ENCODE measurements at regions not wholly inside any gene's neighbourhood (a gene's known extent, or its start where the extent isn't known, plus 50 kb on each side); places are given as distances from the start of the nearest gene placed in this dataset.

GRCh38 chr4:123255971-123256370 lies 140.6 kb upstream of the SPRY1 start:
- H3K4me3 ChIP-seq (ENCODE audit: low read depth, low read length, poor library complexity, severe bottlenecking): no peak overlapping the region
- H3K36me3 ChIP-seq (ENCODE audit: insufficient read depth, low read length): no peaks in the 10 kb centered on the region
- no peak overlapping the region for H3K27ac ChIP-seq (ENCODE audit: low read depth, low read length, poor library complexity, severe bottlenecking)
- H3K79me2 ChIP-seq (ENCODE audit: insufficient read depth, low read depth, low read length): no peaks in the 10 kb centered on the region
- no peaks in the 10 kb centered on the region for H4K20me1 ChIP-seq (ENCODE audit: insufficient read depth, low read length)
- BruUV-seq (replicated peaks): no TSS peak
- TF ChIP-seq CTCF (conservative IDR thresholded peaks at IDR 0.05; ENCODE audit: low read length) (no peak), EZH2phosphoT487 (IDR thresholded peaks at IDR 0.05; ENCODE audit: borderline replicate concordance, low read depth, low read length) (no peak)
- peaks cover 7% of the 10 kb centered on the region for H3K4me1 ChIP-seq (ENCODE audit: insufficient read depth, low read length, poor library complexity, severe bottlenecking)
- intact Hi-C loops (cut with micrococcal nuclease; ENCODE audit: unreplicated experiment): no loop called here
- no peak overlapping the region for H3K4me2 ChIP-seq (ENCODE audit: low read length)
- H3K9me3 ChIP-seq (ENCODE audit: low read length): no peaks in the 10 kb centered on the region
- no peak for DNase-seq (ENCODE audit: low spot score)
- no peaks in the 10 kb centered on the region for H3K9me2 ChIP-seq (ENCODE audit: insufficient read depth, low read length)
- POLR2A ChIA-PET: no interaction called here
- no peak overlapping the region for H2AFZ ChIP-seq (ENCODE audit: low read length)
- CTCF ChIA-PET (ENCODE audit: unreplicated experiment): no interaction called here

- H3K4me3 ChIP-seq (ENCODE audit: low read depth, low read length, poor library complexity, severe bottlenecking): no peak overlapping the region
- no TSS peak for BruUV-seq (replicated peaks)
- no peaks in the 10 kb centered on the region for H4K20me1 ChIP-seq (ENCODE audit: insufficient read depth, low read length)
- H3K27ac ChIP-seq (ENCODE audit: low read depth, low read length, poor library complexity, severe bottlenecking): no peak overlapping the region
- CTCF ChIA-PET (ENCODE audit: unreplicated experiment): no interaction called here
- DNase-seq (ENCODE audit: low spot score): no peak
- H3K9me3 ChIP-seq (ENCODE audit: low read length): no peaks in the 10 kb centered on the region
- H3K79me2 ChIP-seq (ENCODE audit: insufficient read depth, low read depth, low read length): no peaks in the 10 kb centered on the region
- intact Hi-C loops (cut with micrococcal nuclease; ENCODE audit: unreplicated experiment): no loop called here
- no peaks in the 10 kb centered on the region for H3K36me3 ChIP-seq (ENCODE audit: insufficient read depth, low read length)
- H3K4me1 ChIP-seq (ENCODE audit: insufficient read depth, low read length, poor library complexity, severe bottlenecking): peaks cover 7% of the 10 kb centered on the region
- H3K9me2 ChIP-seq (ENCODE audit: insufficient read depth, low read length): no peaks in the 10 kb centered on the region
- H3K4me2 ChIP-seq (ENCODE audit: low read length): no peak overlapping the region
- POLR2A ChIA-PET: interaction anchor here (1.2 kb wide), 1 partner anchor 8 kb away, joined by 6 read pairs; no protein-coding TSS in a partner anchor
- TF ChIP-seq EZH2phosphoT487 (IDR thresholded peaks at IDR 0.05; ENCODE audit: borderline replicate concordance, low read depth, low read length) (no peak), CTCF (conservative IDR thresholded peaks at IDR 0.05; ENCODE audit: low read length) (no peak)
- H2AFZ ChIP-seq (ENCODE audit: low read length): no peak overlapping the region
Observed at GRCh38 chr4:123256901-123257300, 139.7 kb upstream of the SPRY1 start.

GRCh38 chr4:123257591-123257990 lies 139.0 kb upstream of the SPRY1 start:
- no peaks in the 10 kb centered on the region for H4K20me1 ChIP-seq (ENCODE audit: insufficient read depth, low read length)
- ChIA-PET POLR2A (interaction anchor here (0.7 to 1.2 kb wide), 2 partner anchors 9 to 264 kb away, joined by 3 to 6 read pairs; no protein-coding TSS in a partner anchor), CTCF (ENCODE audit: unreplicated experiment) (no interaction called here)
- H3K9me2 ChIP-seq (ENCODE audit: insufficient read depth, low read length): no peaks in the 10 kb centered on the region
- no peaks in the 10 kb centered on the region for H3K9me3 ChIP-seq (ENCODE audit: low read length)
- H3K4me1 ChIP-seq (ENCODE audit: insufficient read depth, low read length, poor library complexity, severe bottlenecking): peaks cover 7% of the 10 kb centered on the region
- no peak overlapping the region for H3K27ac ChIP-seq (ENCODE audit: low read depth, low read length, poor library complexity, severe bottlenecking)
- no peak overlapping the region for H3K4me3 ChIP-seq (ENCODE audit: low read depth, low read length, poor library complexity, severe bottlenecking)
- intact Hi-C loops (cut with micrococcal nuclease; ENCODE audit: unreplicated experiment): no loop called here
- H3K79me2 ChIP-seq (ENCODE audit: insufficient read depth, low read depth, low read length): no peaks in the 10 kb centered on the region
- H3K36me3 ChIP-seq (ENCODE audit: insufficient read depth, low read length): no peaks in the 10 kb centered on the region
- DNase-seq (ENCODE audit: low spot score): no peak
- no peak for TF ChIP-seq EZH2phosphoT487 (IDR thresholded peaks at IDR 0.05; ENCODE audit: borderline replicate concordance, low read depth, low read length)
- TF ChIP-seq CTCF (conservative IDR thresholded peaks at IDR 0.05; ENCODE audit: low read length): no peak
- H2AFZ ChIP-seq (ENCODE audit: low read length): no peak overlapping the region
- no TSS peak for BruUV-seq (replicated peaks)
- H3K4me2 ChIP-seq (ENCODE audit: low read length): no peak overlapping the region

Data from OCI-LY7 (cell line).